ENCODE measurements at regions not wholly inside any gene's neighbourhood (a gene's known extent, or its start where the extent isn't known, plus 50 kb on each side); places are given as distances from the start of the nearest gene placed in this dataset.
"Not testable (repeated sequence)": the region's sequence is repeated elsewhere in the genome, so short reads cannot be mapped to it uniquely, and the experiment has no call there.

- DNase-seq: no peak
- no peak overlapping the region for H3K4me3 ChIP-seq (ENCODE audit: low read length)
- no peaks in the 10 kb centered on the region for H3K27me3 ChIP-seq (ENCODE audit: control insufficient read depth, insufficient read depth, low read length)
- H3K4me1 ChIP-seq (ENCODE audit: control insufficient read depth, insufficient read depth, low read length): no peaks in the 10 kb centered on the region
- H3K27ac ChIP-seq (ENCODE audit: low read length): no peak overlapping the region
- H3K36me3 ChIP-seq (ENCODE audit: control insufficient read depth, insufficient read depth, low read length): no peaks in the 10 kb centered on the region
- WGBS (ENCODE audit: insufficient coverage): no CpG with 5 or more reads among the region's 1 CpG
- no peaks in the 10 kb centered on the region for H3K9me3 ChIP-seq (replicated peaks; ENCODE audit: control insufficient read depth, low read depth, low read length)
Observed at GRCh38 chr2:83104202-83104601, 1354.9 kb downstream of the SUCLG1 start.

GRCh38 chr2:83103613-83104012, 1355.5 kb downstream of the SUCLG1 start:
- no peak overlapping the region for H3K4me3 ChIP-seq (ENCODE audit: low read length)
- no CpG with 5 or more reads among the region's 1 CpG for WGBS (ENCODE audit: insufficient coverage)
- no peaks in the 10 kb centered on the region for H3K36me3 ChIP-seq (ENCODE audit: control insufficient read depth, insufficient read depth, low read length)
- no peaks in the 10 kb centered on the region for H3K9me3 ChIP-seq (replicated peaks; ENCODE audit: control insufficient read depth, low read depth, low read length)
- no peak overlapping the region for H3K27ac ChIP-seq (ENCODE audit: low read length)
- no peaks in the 10 kb centered on the region for H3K4me1 ChIP-seq (ENCODE audit: control insufficient read depth, insufficient read depth, low read length)
- H3K27me3 ChIP-seq (ENCODE audit: control insufficient read depth, insufficient read depth, low read length): no peaks in the 10 kb centered on the region
- DNase-seq: peak; percentile 15

- not testable (repeated sequence) for H3K4me3 ChIP-seq (ENCODE audit: low read length); H3K36me3 ChIP-seq (ENCODE audit: control insufficient read depth, insufficient read depth, low read length); H3K9me3 ChIP-seq (replicated peaks; ENCODE audit: control insufficient read depth, low read depth, low read length); H3K4me1 ChIP-seq (ENCODE audit: control insufficient read depth, insufficient read depth, low read length); H3K27me3 ChIP-seq (ENCODE audit: control insufficient read depth, insufficient read depth, low read length); H3K27ac ChIP-seq (ENCODE audit: low read length); DNase-seq
- 95% methylated on average over 6 of the region's 15 CpGs for WGBS (ENCODE audit: insufficient coverage)
Observed at GRCh38 chr2:83089051-83089450, 1370.0 kb downstream of the SUCLG1 start.

GRCh38 chr2:83085869-83086268, 1373.2 kb downstream of the SUCLG1 start:
- no CpG with 5 or more reads among the region's 2 CpGs for WGBS (ENCODE audit: insufficient coverage)

GRCh38 chr2:83081826-83082690, 1377.0 kb downstream of the SUCLG1 start:
- Histone ChIP-seq H3K9me3 (replicated peaks; ENCODE audit: control insufficient read depth, low read depth, low read length) (no peaks in the 10 kb centered on the region), H3K27ac (ENCODE audit: low read length) (peak overlapping the region; percentile 26), H3K4me3 (ENCODE audit: low read length) (no peak overlapping the region), H3K4me1 (ENCODE audit: control insufficient read depth, insufficient read depth, low read length) (peaks cover 2% of the 10 kb centered on the region), H3K27me3 (ENCODE audit: control insufficient read depth, insufficient read depth, low read length) (no peaks in the 10 kb centered on the region), H3K36me3 (ENCODE audit: control insufficient read depth, insufficient read depth, low read length) (no peaks in the 10 kb centered on the region)
- DNase-seq: peak; percentile 84
- WGBS (ENCODE audit: insufficient coverage): no CpG with 5 or more reads among the region's 6 CpGs

More at GRCh38 chr2:83085869-83086268, 1373.2 kb downstream of the SUCLG1 start:
- H3K27ac ChIP-seq (ENCODE audit: low read length): no peak overlapping the region
- H3K4me1 ChIP-seq (ENCODE audit: control insufficient read depth, insufficient read depth, low read length): peaks cover 2% of the 10 kb centered on the region
- H3K4me3 ChIP-seq (ENCODE audit: low read length): no peak overlapping the region
- DNase-seq: no peak
- no peaks in the 10 kb centered on the region for H3K9me3 ChIP-seq (replicated peaks; ENCODE audit: control insufficient read depth, low read depth, low read length)
- H3K27me3 ChIP-seq (ENCODE audit: control insufficient read depth, insufficient read depth, low read length): no peaks in the 10 kb centered on the region
- no peaks in the 10 kb centered on the region for H3K36me3 ChIP-seq (ENCODE audit: control insufficient read depth, insufficient read depth, low read length)

- Histone ChIP-seq H3K27ac (ENCODE audit: low read length) (no peak overlapping the region), H3K36me3 (ENCODE audit: control insufficient read depth, insufficient read depth, low read length) (no peaks in the 10 kb centered on the region), H3K4me3 (ENCODE audit: low read length) (no peak overlapping the region), H3K27me3 (ENCODE audit: control insufficient read depth, insufficient read depth, low read length) (no peaks in the 10 kb centered on the region), H3K9me3 (replicated peaks; ENCODE audit: control insufficient read depth, low read depth, low read length) (no peaks in the 10 kb centered on the region), H3K4me1 (ENCODE audit: control insufficient read depth, insufficient read depth, low read length) (peaks cover 2% of the 10 kb centered on the region)
- no CpG with 5 or more reads among the region's 2 CpGs for WGBS (ENCODE audit: insufficient coverage)
- no peak for DNase-seq
Observed at GRCh38 chr2:83079007-83079406, 1380.1 kb downstream of the SUCLG1 start.

GRCh38 chr2:83072767-83073166, 1386.3 kb downstream of the SUCLG1 start:
- no peak for DNase-seq
- Histone ChIP-seq H3K4me3 (ENCODE audit: low read length) (no peak overlapping the region), H3K9me3 (replicated peaks; ENCODE audit: control insufficient read depth, low read depth, low read length) (no peaks in the 10 kb centered on the region), H3K36me3 (ENCODE audit: control insufficient read depth, insufficient read depth, low read length) (no peaks in the 10 kb centered on the region), H3K4me1 (ENCODE audit: control insufficient read depth, insufficient read depth, low read length) (no peaks in the 10 kb centered on the region), H3K27me3 (ENCODE audit: control insufficient read depth, insufficient read depth, low read length) (no peaks in the 10 kb centered on the region), H3K27ac (ENCODE audit: low read length) (no peak overlapping the region)

GRCh38 chr2:83071914-83072313, 1387.2 kb downstream of the SUCLG1 start:
- H3K4me3 ChIP-seq (ENCODE audit: low read length): no peak overlapping the region
- no peaks in the 10 kb centered on the region for H3K4me1 ChIP-seq (ENCODE audit: control insufficient read depth, insufficient read depth, low read length)
- H3K36me3 ChIP-seq (ENCODE audit: control insufficient read depth, insufficient read depth, low read length): no peaks in the 10 kb centered on the region
- no peaks in the 10 kb centered on the region for H3K9me3 ChIP-seq (replicated peaks; ENCODE audit: control insufficient read depth, low read depth, low read length)
- no peak overlapping the region for H3K27ac ChIP-seq (ENCODE audit: low read length)
- H3K27me3 ChIP-seq (ENCODE audit: control insufficient read depth, insufficient read depth, low read length): no peaks in the 10 kb centered on the region
- WGBS (ENCODE audit: insufficient coverage): 75% methylated on average over 1 of the region's 1 CpG
- DNase-seq: no peak

GRCh38 chr2:83071352-83071751, 1387.7 kb downstream of the SUCLG1 start:
- H3K27ac ChIP-seq (ENCODE audit: low read length): no peak overlapping the region
- WGBS (ENCODE audit: insufficient coverage): no CpG with 5 or more reads among the region's 5 CpGs
- no peaks in the 10 kb centered on the region for H3K36me3 ChIP-seq (ENCODE audit: control insufficient read depth, insufficient read depth, low read length)
- no peaks in the 10 kb centered on the region for H3K4me1 ChIP-seq (ENCODE audit: control insufficient read depth, insufficient read depth, low read length)
- DNase-seq: no peak
- no peaks in the 10 kb centered on the region for H3K9me3 ChIP-seq (replicated peaks; ENCODE audit: control insufficient read depth, low read depth, low read length)
- no peaks in the 10 kb centered on the region for H3K27me3 ChIP-seq (ENCODE audit: control insufficient read depth, insufficient read depth, low read length)
- H3K4me3 ChIP-seq (ENCODE audit: low read length): no peak overlapping the region

GRCh38 chr2:83069724-83070123, 1389.4 kb downstream of the SUCLG1 start:
- Histone ChIP-seq H3K27me3 (ENCODE audit: control insufficient read depth, insufficient read depth, low read length) (no peaks in the 10 kb centered on the region), H3K36me3 (ENCODE audit: control insufficient read depth, insufficient read depth, low read length) (no peaks in the 10 kb centered on the region), H3K4me1 (ENCODE audit: control insufficient read depth, insufficient read depth, low read length) (no peaks in the 10 kb centered on the region), H3K27ac (ENCODE audit: low read length) (no peak overlapping the region), H3K9me3 (replicated peaks; ENCODE audit: control insufficient read depth, low read depth, low read length) (no peaks in the 10 kb centered on the region), H3K4me3 (ENCODE audit: low read length) (no peak overlapping the region)
- DNase-seq: peak; percentile 5

GRCh38 chr2:83068714-83069113, 1390.4 kb downstream of the SUCLG1 start:
- DNase-seq: no peak
- Histone ChIP-seq H3K4me1 (ENCODE audit: control insufficient read depth, insufficient read depth, low read length) (no peaks in the 10 kb centered on the region), H3K27ac (ENCODE audit: low read length) (no peak overlapping the region), H3K9me3 (replicated peaks; ENCODE audit: control insufficient read depth, low read depth, low read length) (no peaks in the 10 kb centered on the region), H3K36me3 (ENCODE audit: control insufficient read depth, insufficient read depth, low read length) (no peaks in the 10 kb centered on the region), H3K4me3 (ENCODE audit: low read length) (no peak overlapping the region), H3K27me3 (ENCODE audit: control insufficient read depth, insufficient read depth, low read length) (no peaks in the 10 kb centered on the region)
- no CpG with 5 or more reads among the region's 1 CpG for WGBS (ENCODE audit: insufficient coverage)
